ENCODE measurements at regions not wholly inside any gene's neighbourhood (a gene's known extent, or its start where the extent isn't known, plus 50 kb on each side); places are given as distances from the start of the nearest gene placed in this dataset.

DNA sequence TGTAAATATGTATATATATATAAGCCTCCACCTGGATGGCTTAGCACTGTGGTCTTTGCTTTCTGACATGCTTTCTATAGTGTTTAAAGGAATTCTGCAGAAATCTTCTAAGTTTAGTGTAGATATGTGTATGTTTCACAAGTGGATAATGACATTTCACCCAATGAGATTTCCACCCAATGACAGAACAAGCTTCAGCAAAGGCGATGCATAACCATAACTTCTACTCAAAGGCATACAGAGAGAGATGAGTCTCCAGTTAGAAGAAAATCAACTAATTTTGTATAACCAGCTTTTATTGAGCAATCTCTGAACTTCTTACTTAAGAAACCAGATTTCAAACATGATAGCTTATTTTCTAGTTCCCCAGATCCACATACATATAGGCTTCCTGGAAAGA, 134.0 kb downstream of the DYRK2 start:
- DNase-seq (ENCODE audit: extremely low spot score, unreplicated experiment): no peak
- no peak overlapping the region for H3K4me3 Mint-ChIP-seq
- H3K36me3 Mint-ChIP-seq: no peaks in the 10 kb centered on the region
- H3K4me1 Mint-ChIP-seq (ENCODE audit: unreplicated experiment): no peaks in the 10 kb centered on the region
- no peak overlapping the region for H3K27ac Mint-ChIP-seq
- no peaks in the 10 kb centered on the region for H3K9me3 Mint-ChIP-seq
- TF ChIP-seq, protein P1, sequence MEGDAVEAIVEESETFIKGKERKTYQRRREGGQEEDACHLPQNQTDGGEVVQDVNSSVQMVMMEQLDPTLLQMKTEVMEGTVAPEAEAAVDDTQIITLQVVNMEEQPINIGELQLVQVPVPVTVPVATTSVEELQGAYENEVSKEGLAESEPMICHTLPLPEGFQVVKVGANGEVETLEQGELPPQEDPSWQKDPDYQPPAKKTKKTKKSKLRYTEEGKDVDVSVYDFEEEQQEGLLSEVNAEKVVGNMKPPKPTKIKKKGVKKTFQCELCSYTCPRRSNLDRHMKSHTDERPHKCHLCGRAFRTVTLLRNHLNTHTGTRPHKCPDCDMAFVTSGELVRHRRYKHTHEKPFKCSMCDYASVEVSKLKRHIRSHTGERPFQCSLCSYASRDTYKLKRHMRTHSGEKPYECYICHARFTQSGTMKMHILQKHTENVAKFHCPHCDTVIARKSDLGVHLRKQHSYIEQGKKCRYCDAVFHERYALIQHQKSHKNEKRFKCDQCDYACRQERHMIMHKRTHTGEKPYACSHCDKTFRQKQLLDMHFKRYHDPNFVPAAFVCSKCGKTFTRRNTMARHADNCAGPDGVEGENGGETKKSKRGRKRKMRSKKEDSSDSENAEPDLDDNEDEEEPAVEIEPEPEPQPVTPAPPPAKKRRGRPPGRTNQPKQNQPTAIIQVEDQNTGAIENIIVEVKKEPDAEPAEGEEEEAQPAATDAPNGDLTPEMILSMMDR (conservative IDR thresholded peaks at IDR 0.05): no peak
- H3K27me3 Mint-ChIP-seq: no peaks in the 10 kb centered on the region

DNA sequence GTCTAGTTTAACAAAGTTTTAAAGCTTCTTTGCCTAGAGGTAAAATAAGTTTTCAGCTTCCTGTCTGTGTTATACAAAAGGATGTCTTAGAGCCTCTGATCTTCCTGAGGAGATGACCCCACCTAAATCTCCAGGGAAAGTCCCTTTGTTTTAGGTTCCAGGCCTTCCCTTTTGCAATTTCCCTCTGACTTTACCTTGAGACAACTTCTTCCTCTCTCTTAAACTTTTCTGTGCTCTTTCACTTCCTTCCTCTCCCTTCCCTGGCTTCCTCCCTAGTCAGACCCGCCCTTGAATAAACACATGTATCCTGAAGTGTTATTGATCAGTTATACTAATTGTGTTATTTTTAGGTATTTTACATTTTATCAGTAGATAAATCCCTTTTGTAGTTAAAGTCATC, 134.8 kb downstream of the DYRK2 start:
- H3K4me1 Mint-ChIP-seq (ENCODE audit: unreplicated experiment): no peaks in the 10 kb centered on the region
- no peaks in the 10 kb centered on the region for H3K27me3 Mint-ChIP-seq
- TF ChIP-seq, protein P1 (conservative IDR thresholded peaks at IDR 0.05): no peak
- no peak overlapping the region for H3K27ac Mint-ChIP-seq
- no peaks in the 10 kb centered on the region for H3K36me3 Mint-ChIP-seq
- H3K9me3 Mint-ChIP-seq: no peaks in the 10 kb centered on the region
- H3K4me3 Mint-ChIP-seq: no peak overlapping the region
- no peak for DNase-seq (ENCODE audit: extremely low spot score, unreplicated experiment)

DNA sequence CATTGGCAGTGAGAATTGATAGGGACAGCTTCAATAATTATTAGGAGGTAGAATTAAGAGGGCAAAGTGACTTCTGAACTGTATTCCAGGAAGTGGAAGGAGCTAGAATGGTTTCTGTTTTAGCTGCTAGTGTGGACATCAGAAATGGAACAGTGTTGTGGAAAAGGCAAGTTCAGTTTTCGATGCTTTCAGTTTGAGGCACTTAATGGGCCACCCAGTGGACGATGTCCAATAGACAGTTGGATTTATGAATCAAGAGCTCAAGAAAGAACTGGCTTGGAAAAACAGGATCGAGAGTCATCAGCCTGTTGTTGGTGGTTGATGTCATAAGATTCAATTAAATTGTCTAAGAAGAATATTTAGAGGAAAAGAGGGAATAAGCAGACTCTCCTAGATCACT, 136.3 kb downstream of the DYRK2 start:
- no peaks in the 10 kb centered on the region for H3K36me3 Mint-ChIP-seq
- H3K4me3 Mint-ChIP-seq: no peak overlapping the region
- H3K4me1 Mint-ChIP-seq (ENCODE audit: unreplicated experiment): no peaks in the 10 kb centered on the region
- no peaks in the 10 kb centered on the region for H3K27me3 Mint-ChIP-seq
- H3K9me3 Mint-ChIP-seq: no peaks in the 10 kb centered on the region
- no peak overlapping the region for H3K27ac Mint-ChIP-seq
- DNase-seq (ENCODE audit: extremely low spot score, unreplicated experiment): no peak
- TF ChIP-seq, protein P1 (conservative IDR thresholded peaks at IDR 0.05): no peak

DNA sequence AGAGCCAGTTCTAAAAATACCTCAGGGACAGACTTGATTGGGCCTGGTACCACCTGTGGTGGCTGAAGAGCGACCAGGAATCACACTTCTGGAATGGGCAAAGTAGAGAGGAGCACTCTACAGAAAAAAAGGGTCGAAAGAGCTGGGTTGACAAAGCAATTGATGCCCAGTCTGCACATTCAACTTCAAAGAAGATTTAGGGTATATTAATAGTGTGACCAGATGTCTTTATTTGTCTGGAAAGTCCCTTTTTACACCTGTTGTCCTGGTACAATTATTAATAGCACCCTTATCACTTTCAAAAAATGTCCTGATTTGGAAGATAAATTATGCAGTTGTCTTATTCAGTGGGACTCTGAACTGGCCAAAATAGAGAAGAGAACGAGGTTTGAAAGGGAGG, 137.5 kb downstream of the DYRK2 start:
- H3K4me1 Mint-ChIP-seq (ENCODE audit: unreplicated experiment): no peaks in the 10 kb centered on the region
- no peak overlapping the region for H3K4me3 Mint-ChIP-seq
- H3K9me3 Mint-ChIP-seq: no peaks in the 10 kb centered on the region
- TF ChIP-seq, protein P1 (conservative IDR thresholded peaks at IDR 0.05): no peak
- H3K36me3 Mint-ChIP-seq: no peaks in the 10 kb centered on the region
- H3K27ac Mint-ChIP-seq: no peak overlapping the region
- DNase-seq (ENCODE audit: extremely low spot score, unreplicated experiment): no peak
- no peaks in the 10 kb centered on the region for H3K27me3 Mint-ChIP-seq

DNA sequence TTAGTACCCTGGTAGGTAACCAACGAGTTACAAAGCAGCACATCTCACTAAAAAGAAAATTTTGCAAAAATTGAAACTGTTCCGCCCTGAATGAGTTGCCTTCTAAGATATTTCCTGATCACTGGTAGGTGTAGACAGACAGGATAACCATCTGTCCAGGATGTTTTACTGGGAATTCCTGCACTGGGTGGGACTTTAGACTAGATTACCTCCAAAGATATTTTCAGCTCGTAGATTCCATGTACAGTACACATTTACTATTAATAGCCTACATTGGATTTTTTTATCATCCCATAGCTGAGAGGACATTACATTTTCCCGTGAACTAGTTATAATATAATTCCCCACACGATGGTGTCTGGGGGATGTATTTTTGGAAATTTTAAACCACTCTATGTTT, 139.6 kb downstream of the DYRK2 start:
- DNase-seq (ENCODE audit: extremely low spot score, unreplicated experiment): no peak

More for the DNA sequence above, 139.6 kb downstream of the DYRK2 start:
- Mint-ChIP-seq H3K4me3 (no peak overlapping the region), H3K27ac (no peak overlapping the region), H3K4me1 (ENCODE audit: unreplicated experiment) (no peaks in the 10 kb centered on the region), H3K36me3 (no peaks in the 10 kb centered on the region), H3K27me3 (no peaks in the 10 kb centered on the region), H3K9me3 (peaks cover 8% of the 10 kb centered on the region)
- TF ChIP-seq, protein P1 (conservative IDR thresholded peaks at IDR 0.05): no peak
